OCI-LY7 (cell line): ENCODE measurements at regions not wholly inside any gene's neighbourhood (a gene's known extent, or its start where the extent isn't known, plus 50 kb on each side); places are given as distances from the start of the nearest gene placed in this dataset.

ENCODE experiments used
- BruUV-seq: library from RNA; stranded (reverse); fragments of 400-500 nt; replicated peaks from 2 replicates; lab custom pipeline; 2021; lab: Mats Ljungman, UMichigan
- CTCF ChIA-PET: fragments of 300-600 bp; sonication (Branson Sonifier 250); formaldehyde crosslinking; loops from one replicate; lab custom pipeline; 2022; ENCODE audit warnings: antibody characterized with exemption; ENCODE audit not compliant: unreplicated experiment; lab: Charles Lee
- POLR2A ChIA-PET: fragments of 300-600 bp; sonication (Branson Sonifier 250); formaldehyde crosslinking; loops from one replicate; lab custom pipeline; 2022; ENCODE audit warnings: antibody characterized with exemption; lab: Charles Lee
- DNase-seq: peaks from one replicate; pipeline ENCODE4 v3.0.0-alpha.2; 2015; ENCODE audit warnings: low spot score
- H2AFZ ChIP-seq: fragments of 200-600 bp; sonication (generic), shearing (Covaris generic); 2 replicates; pipeline ENCODE4 v1.6.1; 2014; ENCODE audit warnings: mild to moderate bottlenecking, antibody characterized with exemption, low read length, moderate library complexity
- H3K27ac ChIP-seq: fragments of 200-600 bp; sonication (generic); 2 replicates; pipeline ENCODE4 v1.5.1; 2014; ENCODE audit warnings: mixed run types, low read depth, mild to moderate bottlenecking, moderate library complexity, low read length, inconsistent platforms; ENCODE audit not compliant: poor library complexity, severe bottlenecking
- H3K36me3 ChIP-seq: fragments of 200-600 bp; sonication (generic); 2 replicates; pipeline ENCODE4 v1.6.1; 2014; ENCODE audit warnings: mild to moderate bottlenecking, antibody characterized with exemption, low read length, moderate library complexity, mixed read lengths; ENCODE audit not compliant: insufficient read depth
- H3K4me1 ChIP-seq: fragments of 200-600 bp; sonication (generic); 2 replicates; pipeline ENCODE4 v1.5.1; 2014; ENCODE audit warnings: mild to moderate bottlenecking, low read length; ENCODE audit not compliant: insufficient read depth, poor library complexity, severe bottlenecking
- H3K4me2 ChIP-seq: fragments of 200-600 bp; sonication (generic); 2 replicates; pipeline ENCODE4 v1.6.1; 2014; ENCODE audit warnings: mild to moderate bottlenecking, low read length
- H3K4me3 ChIP-seq: fragments of 200-600 bp; sonication (generic); 2 replicates; pipeline ENCODE4 v1.5.1; 2014; ENCODE audit warnings: mild to moderate bottlenecking, low read depth, low read length; ENCODE audit not compliant: poor library complexity, severe bottlenecking
- H3K79me2 ChIP-seq: fragments of 200-600 bp; sonication (generic); 2 replicates; pipeline ENCODE4 v1.6.1; 2016; ENCODE audit warnings: low read depth, mild to moderate bottlenecking, low read length, moderate library complexity, mixed read lengths; ENCODE audit not compliant: insufficient read depth
- H3K9me2 ChIP-seq: fragments of 200-600 bp; sonication (generic); 2 replicates; pipeline ENCODE4 v1.6.1; 2016; ENCODE audit warnings: mild to moderate bottlenecking, low read length, mixed read lengths; ENCODE audit not compliant: insufficient read depth
- H3K9me3 ChIP-seq: fragments of 200-600 bp; sonication (generic); 2 replicates; pipeline ENCODE4 v1.6.1; 2014; ENCODE audit warnings: mild to moderate bottlenecking, mixed run types, low read length, mixed read lengths
- H4K20me1 ChIP-seq: fragments of 200-600 bp; sonication (generic); 2 replicates; pipeline ENCODE4 v1.6.1; 2014; ENCODE audit warnings: mild to moderate bottlenecking, antibody characterized with exemption, low read length, moderate library complexity, mixed read lengths; ENCODE audit not compliant: insufficient read depth
- CTCF ChIP-seq: fragments of 200-600 bp; sonication (generic); conservative IDR thresholded peaks from 2 replicates; pipeline ENCODE4 v1.5.1; 2014; ENCODE audit warnings: mild to moderate bottlenecking, antibody characterized with exemption, low read length, moderate library complexity, mixed read lengths
- EZH2phosphoT487 ChIP-seq: fragments of 200-600 bp; sonication (generic); IDR thresholded peaks from 2 replicates; pipeline ENCODE4 v1.6.1; 2018; ENCODE audit warnings: low read depth, borderline replicate concordance, mild to moderate bottlenecking, mixed run types, antibody characterized with exemption, low read length, moderate library complexity, mixed read lengths
- intact Hi-C: fragments of 100-400 bp; cut with micrococcal nuclease; formaldehyde crosslinking; loops from one replicate; pipeline ENCODE4 v1.10.0; 2022; ENCODE audit not compliant: unreplicated experiment

DNA sequence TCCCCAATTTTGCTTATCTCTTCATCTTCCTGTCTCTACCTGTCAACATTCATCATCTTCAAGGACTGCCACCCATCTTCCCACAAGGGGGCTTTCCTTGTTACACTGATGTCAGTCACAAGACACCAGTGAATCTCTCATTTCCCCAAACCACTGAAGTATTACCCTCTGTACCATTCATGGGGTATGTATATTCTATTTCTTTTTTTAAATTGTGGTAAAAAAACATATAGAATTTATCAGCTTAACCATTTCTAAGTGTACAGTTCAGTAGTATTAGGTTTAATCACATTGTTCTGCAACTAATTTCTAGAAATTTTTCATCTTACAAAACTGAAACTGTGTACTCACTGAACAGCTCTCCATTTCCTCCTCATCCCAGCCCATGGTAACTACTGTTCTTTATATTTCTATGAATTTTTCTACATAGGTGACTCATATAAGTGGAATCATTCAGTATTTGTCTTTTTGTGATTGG is 98.6 kb downstream of the LARP7 start:
- ChIA-PET CTCF (no interaction called here), POLR2A (interaction anchor here (0.7 to 1.5 kb wide), 4 partner anchors 8 to 1339 kb away, joined by 3 to 4 read pairs (median 4); no protein-coding TSS in a partner anchor)
- Histone ChIP-seq H3K9me2 (no peaks in the 10 kb centered on the region), H3K4me1 (peaks cover 10% of the 10 kb centered on the region), H3K9me3 (no peaks in the 10 kb centered on the region), H3K36me3 (no peaks in the 10 kb centered on the region), H3K79me2 (no peaks in the 10 kb centered on the region), H3K4me2 (no peak overlapping the region; the same call in 1 of the 2 replicates), H3K4me3 (no peak overlapping the region), H3K27ac (no peak overlapping the region), H4K20me1 (no peaks in the 10 kb centered on the region), H2AFZ (0 out of 2 replicates have a peak overlapping the region, but pooled peaks have one; percentile 19)
- DNase-seq, result peak; percentile 42
- BruUV-seq, result no TSS peak
- intact Hi-C loops, result no loop called here
- TF ChIP-seq EZH2phosphoT487, result no peak
- peak; percentile 40; the same call in 1 of the 2 replicates for TF ChIP-seq CTCF

DNA sequence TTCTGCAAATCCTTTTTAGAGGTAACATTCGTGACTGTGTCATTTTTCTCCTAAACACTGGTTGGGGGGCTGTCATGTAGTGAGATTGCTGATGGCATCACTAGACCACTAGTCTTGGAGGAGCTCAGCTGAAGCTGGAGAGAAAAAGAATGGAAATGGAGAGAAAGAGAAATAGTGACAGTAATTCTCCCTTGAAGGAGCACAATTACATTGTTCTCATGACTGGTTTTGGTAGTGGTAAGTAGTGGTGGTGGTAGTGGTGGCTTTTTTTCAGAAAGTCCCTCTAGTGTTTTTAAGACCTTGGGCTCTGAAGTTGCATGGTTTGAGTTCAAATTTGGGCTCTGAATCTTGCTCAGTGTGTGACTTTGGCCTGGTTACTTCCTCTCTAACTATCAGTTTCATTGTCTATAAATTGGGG is 99.8 kb downstream of the LARP7 start:
- no peak for DNase-seq

More for the DNA sequence above, 99.8 kb downstream of the LARP7 start:
- no TSS peak for BruUV-seq
- Histone ChIP-seq H3K4me2 (no peak overlapping the region), H3K9me3 (no peaks in the 10 kb centered on the region), H3K9me2 (no peaks in the 10 kb centered on the region), H3K36me3 (no peaks in the 10 kb centered on the region), H2AFZ (no peak overlapping the region), H3K4me3 (no peak overlapping the region), H4K20me1 (no peaks in the 10 kb centered on the region), H3K4me1 (peaks cover 10% of the 10 kb centered on the region), H3K27ac (no peak overlapping the region), H3K79me2 (no peaks in the 10 kb centered on the region)
- POLR2A ChIA-PET, result interaction anchor here (0.8 to 1.5 kb wide), 3 partner anchors 12 to 18 kb away, joined by 3 to 5 read pairs (median 3); no protein-coding TSS in a partner anchor
- CTCF ChIA-PET, result no interaction called here
- intact Hi-C loops, result no loop called here
- TF ChIP-seq EZH2phosphoT487 (no peak), CTCF (no peak)
